ENCODE measurements at regions not wholly inside any gene's neighbourhood (a gene's known extent, or its start where the extent isn't known, plus 50 kb on each side); places are given as distances from the start of the nearest gene placed in this dataset.
"Not testable (repeated sequence)": the region's sequence is repeated elsewhere in the genome, so short reads cannot be mapped to it uniquely, and the experiment has no call there.

DNA sequence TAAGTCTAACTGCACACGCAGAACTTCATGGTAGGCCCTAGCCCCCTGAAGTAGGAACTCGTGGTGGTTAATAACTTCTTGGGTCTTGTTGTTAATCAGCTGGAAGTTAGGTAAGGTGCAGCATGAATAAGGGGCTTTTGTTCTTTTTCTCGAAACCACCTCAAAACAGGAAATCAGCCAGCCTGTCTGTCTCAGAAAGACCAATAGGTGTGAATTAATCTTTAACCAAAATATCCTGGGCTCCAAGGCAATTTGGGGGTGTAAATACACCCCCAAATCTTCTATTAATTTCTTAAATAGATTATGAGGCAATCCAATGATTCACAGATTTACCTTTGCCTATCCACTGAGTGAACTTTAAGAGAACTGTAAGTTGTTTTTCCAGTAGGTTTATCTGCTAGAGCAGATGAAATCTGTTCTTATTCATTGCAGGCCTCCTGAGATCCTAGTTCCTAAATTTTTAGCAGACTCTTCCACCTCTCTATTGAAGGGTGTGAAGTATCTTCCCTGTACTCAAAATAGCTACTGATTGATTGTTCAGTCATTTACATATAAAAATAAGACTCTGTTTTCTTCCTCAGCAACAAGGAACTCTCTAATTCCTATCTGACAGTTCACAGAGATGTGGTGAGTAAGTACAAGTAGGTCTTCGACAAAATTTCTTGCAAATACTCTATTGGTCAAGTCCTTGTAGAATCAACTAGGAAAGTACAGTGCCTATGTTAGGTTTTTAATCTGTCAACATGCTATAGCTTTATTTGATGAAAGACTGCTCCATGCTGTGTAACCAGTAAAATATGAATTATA, 427.1 kb upstream of the NOX3 start:
- no peak for DNase-seq

DNA sequence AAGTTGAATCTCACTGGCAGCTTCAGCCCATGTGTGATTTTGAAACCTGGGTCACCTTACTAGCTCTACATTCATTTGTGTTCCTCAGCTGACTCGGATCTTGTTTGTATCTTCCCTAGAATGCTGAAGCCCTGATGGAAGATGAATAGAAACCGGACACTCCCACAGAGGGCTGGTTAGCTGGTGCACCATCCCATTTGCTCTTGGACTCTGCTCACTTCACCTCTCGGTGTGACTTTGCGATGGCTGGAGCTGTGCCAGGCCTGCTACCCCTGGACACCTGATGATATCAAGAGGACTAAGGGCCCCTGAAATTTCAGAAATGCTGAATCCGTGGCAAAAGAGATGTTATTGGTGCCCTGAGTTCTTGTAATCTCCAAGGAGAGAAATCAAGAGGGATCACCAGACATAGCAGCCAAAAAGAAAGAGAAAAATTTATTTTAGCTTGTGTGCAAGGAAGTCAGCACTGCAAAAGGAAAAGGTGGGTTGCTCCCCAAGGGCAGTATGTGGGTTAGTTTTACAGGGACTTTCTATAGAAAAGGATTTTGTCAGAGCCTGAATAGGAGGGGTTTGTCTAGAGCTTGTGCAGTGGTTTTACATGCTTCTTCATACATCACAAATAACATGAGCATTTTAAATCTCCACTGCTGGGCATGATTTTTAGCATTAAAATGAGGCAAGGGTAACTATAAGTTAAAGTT, 426.3 kb upstream of the NOX3 start:
- no peak for DNase-seq

- no peak for DNase-seq
These were observed 425.3 kb upstream of the NOX3 start for GRCh38 chr6:155880900-155881299.

DNA sequence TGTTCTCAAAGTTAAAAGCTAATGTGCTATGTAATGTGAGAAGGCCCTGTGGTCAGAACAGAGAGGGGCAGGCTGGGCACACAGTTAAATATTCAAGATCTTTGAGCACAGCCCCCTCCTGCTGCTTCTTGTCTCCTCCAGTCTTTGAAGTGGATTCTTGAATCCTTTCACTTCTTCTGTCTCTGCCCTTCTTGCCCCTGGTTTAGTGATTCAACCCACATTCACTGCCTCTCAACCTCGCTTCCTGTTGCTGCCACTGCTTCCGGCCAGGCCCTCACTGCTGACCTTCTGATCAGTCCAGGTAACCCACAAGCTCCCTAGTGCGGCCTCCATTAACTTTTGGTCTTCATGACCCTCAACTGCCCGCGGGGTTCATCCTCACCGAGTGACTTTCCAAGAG, 417.3 kb upstream of the NOX3 start:
- no peak for DNase-seq

DNA sequence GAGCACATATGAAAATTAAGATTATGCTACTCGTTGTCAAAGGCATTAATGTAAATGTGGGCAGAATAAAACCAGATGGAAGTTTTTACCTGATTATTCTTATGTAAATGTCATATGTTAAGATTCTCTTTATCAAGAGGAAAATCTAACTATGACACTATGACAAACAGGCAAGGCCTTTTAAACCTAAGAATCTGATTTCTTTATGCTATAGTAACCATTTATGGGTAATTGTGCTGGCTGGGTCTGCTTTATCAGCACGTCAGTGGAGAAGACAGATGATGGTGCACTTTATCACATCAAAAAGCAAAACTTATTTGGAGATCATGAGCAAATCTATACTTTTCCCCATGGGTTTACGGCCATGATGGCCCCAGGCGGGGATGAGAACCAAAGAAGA, 412.0 kb upstream of the NOX3 start:
- DNase-seq = no peak

DNA sequence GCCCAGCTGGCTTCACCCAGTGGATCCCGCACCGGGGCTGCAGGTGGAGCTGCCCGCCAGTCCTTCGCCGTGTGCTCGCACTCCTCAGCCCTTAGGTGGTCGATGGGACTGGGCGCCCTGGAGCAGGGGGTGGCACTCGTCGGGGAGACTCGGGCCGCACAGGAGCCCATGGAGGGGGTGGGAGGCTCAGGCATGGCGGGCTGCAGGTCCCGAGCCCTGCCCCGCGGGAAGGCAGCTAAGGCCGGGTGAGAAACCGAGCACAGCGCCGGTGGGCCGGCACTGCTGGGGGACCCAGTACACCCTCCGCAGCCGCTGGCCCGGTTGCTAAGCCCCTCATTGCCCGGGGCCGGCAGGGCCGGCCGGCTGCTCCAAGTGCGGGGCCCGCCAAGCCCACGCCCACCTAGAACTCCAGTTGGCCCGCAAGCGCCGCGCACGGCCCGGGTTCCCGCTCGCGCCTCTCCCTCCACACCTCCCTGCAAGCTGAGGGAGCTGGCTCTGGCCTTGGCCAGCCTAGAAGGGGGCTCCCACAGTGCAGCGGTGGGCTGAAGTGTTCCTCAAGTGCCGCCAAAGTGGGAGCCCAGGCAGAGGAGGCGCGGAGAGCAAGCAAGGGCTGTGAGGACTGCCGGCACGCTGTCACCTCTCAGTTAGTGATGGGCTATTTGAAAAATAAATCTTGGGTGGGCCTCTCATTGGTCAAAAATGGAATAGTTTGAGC, 411.2 kb upstream of the NOX3 start:
- DNase-seq = not testable (repeated sequence)

GRCh38 chr6:155861821-155862220, 406.2 kb upstream of the NOX3 start:
- no peak for DNase-seq

- DNase-seq = not testable (repeated sequence)
These were observed 403.3 kb upstream of the NOX3 start for GRCh38 chr6:155858906-155859305.

DNA sequence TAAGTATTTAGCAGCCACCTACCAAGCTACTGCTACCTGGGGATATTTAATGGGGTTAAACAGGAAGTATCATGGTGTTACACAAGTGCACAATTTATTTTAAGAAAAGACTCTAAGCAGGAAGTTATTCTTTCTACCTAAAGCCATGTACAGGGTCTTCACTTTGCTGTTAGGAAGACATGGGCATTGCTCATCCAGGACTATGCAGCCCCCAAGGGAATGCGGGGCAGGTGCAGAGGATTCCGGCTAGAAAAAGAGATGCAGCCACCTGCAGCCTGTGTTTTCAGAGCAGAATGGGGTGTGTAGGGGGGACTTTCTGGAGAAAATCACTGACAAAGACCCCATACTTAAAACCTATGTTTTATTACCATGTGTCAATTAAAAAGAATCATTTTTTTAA, 399.1 kb upstream of the NOX3 start:
- no peak for DNase-seq

GRCh38 chr6:155853011-155853410, 397.4 kb upstream of the NOX3 start:
- no peak for DNase-seq

DNA sequence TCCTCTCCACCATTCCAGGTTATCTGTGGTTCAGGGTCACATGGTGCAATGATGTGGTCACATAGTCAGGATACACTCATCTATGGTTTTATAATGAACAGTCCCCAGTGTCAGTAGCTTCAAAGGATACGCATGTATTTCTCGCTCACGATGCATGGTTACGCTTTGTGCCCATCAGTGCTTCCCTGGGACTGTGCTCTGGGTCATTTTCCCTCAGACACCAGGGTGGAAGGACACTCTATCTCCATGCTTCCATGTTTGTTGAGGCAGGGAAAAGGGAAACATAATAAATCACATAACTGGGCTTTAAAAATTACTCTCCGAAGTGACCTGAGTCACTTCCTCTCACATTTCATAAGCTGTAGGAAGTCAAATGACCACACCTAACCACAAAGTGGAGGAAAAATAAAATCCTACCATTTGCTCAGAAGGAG, 394.8 kb upstream of the NOX3 start:
- no peak for DNase-seq

DNA sequence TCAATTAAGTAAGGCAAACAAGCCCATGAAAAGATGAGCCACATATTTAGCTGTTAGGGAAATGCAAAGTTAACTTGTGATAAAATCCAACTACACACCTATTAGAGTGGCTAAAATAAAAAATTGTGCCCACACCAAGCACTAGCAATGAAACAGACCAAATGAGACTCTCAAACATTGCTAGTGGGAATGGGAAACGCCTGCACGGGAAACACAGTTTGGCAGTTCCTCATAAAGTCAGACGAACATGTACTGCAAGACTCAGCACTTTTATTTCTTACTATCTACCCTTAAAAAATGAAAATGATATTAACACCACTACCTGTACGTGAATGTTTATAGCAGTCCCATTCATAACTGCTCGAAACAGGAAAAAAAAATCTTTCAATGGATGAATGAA, 392.1 kb upstream of the NOX3 start:
- DNase-seq = no peak

DNA sequence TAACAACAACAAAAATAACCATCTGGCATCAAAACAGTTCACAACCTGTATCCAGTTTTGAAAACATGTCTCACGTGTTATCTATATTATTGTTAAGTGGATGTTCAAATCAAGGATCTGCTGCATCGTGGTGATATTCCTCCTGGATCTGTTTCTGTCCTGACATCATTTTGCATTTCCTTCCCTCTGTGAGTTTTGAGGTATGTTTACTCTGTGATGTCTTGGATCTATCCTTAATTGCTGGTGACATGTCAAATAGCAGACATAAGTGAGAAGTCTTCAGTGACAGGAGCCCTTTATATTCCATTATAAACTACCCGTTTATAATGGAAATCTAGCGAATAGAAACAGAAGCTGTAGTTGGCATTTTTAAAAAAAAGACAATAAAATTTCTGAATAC, 381.8 kb upstream of the NOX3 start:
- no peak for DNase-seq

DNA sequence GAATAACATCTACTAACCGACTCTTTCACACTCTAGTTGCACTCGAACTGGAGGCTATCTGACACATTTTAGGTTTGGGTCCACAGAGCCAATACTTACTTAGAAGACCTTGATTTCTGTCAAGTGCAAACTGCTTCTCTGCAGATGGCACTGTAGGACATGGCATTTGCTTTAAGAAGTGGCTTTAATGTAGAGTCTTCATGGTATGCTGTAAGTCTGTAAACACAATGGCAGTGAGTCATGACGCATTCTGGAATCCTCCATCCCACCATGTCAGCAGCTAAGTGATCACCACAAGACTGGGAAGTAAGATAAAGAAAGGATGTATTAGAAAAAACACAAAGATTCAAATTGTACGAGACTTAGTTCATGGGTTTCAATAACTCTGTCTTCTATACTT, 377.0 kb upstream of the NOX3 start:
- no peak for DNase-seq

DNA sequence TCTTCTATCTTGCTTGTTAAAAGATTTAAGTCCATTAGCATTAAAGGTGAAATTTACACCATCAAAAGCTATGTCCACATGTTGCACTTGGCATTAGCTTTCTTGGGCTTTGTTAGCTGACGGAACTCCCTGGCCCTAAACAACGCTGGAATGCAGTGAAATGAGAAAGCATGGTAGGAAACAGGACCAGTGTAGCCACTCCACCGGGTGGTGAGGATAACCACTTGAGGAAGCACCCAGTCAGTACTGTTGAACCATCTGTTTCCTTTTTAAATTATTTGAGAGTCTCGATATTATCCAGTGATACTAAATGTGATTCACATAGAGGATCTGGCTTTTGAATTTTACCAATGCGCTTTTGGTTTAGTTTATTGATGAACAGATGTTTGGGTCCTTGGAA, 374.9 kb upstream of the NOX3 start:
- DNase-seq = no peak

GRCh38 chr6:155829646-155830045, 374.0 kb upstream of the NOX3 start:
- DNase-seq = no peak

- DNase-seq = no peak
These were observed 373.4 kb upstream of the NOX3 start for GRCh38 chr6:155828989-155829388.

- no peak for DNase-seq
These were observed 363.1 kb upstream of the NOX3 start for GRCh38 chr6:155818698-155819097.

GRCh38 chr6:155813548-155813947, 357.9 kb upstream of the NOX3 start:
- DNase-seq = no peak

DNA sequence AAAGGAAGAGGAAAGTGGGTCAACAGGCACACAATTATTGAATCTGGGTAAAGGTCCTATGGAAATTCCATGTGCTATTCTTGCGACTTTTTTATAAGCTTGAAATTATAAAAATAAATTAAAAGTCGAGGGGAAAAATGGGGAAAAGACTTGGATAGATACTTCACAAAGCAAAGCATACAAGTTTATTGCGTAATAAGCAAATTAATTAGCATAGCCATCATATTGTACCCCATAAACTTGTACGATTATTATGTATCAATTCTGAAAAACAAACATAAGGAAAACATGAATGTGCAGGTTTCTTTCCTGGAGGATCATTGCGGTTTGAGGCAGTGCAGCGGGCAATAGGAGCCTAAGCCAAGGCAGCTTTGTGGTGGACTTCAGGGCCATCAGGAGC, 351.6 kb upstream of the NOX3 start:
- DNase-seq = no peak

DNA sequence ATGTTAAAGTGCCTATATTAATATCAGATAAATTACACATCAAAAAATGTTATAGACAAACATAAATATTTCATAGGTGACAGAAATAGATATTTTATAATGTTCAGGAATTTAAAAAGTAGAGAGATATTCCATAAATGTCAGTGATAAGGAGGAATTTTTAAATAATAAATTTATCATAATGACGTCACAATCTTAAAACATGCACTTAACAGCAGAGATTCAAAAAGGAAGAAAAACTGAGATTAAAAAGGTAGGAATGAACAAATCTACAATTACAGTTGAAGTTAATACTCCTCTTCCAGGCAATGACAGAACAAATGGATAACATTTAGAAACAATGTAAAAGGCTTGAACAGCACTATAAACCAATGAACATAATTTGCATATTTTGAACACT, 345.4 kb upstream of the NOX3 start:
- no peak for DNase-seq

- DNase-seq = not testable (repeated sequence)
These were observed 343.2 kb upstream of the NOX3 start for GRCh38 chr6:155798876-155799275.

DNA sequence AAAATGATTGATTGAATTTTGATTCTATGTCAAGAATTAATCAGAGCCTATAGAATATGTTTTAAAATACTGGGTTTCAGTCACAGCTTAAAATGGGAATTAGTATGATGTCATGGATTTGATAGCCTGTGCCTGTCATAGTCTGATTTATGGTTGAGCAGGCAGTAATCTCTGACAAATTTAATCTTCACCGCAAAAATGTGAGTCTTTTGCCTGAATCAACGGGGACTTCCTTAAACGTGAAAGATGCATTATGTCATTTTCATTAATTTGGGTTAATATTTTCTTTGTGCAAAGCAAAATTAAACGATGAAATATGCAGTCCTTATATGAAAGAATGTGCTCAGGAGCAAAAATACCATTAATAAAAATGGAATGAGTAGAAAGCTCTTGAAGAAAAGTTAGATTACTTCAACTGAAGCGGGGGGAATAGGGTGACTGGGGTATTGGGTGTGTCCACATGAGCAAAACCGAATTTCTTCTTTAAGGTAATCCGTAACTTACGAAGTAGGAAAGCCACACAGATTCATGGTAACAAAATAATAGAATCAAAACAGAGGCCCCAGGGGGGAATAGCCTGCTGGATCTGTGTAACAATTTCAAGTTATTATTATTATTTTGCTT, 339.6 kb upstream of the NOX3 start:
- DNase-seq = no peak

- DNase-seq = no peak
These were observed 336.3 kb upstream of the NOX3 start for GRCh38 chr6:155791891-155792290.
